ENCODE measurements at regions not wholly inside any gene's neighbourhood (a gene's known extent, or its start where the extent isn't known, plus 50 kb on each side); places are given as distances from the start of the nearest gene placed in this dataset.
"Not testable (repeated sequence)": the region's sequence is repeated elsewhere in the genome, so short reads cannot be mapped to it uniquely, and the experiment has no call there.

- peak in 1 of 2 experiments; percentile 6 for DNase-seq
Measured at GRCh38 chr13:50366488-50367174, 351.4 kb downstream of the KCNRG start.

- DNase-seq, result no peak
Measured at GRCh38 chr13:50369646-50370045, 354.4 kb downstream of the KCNRG start.

- DNase-seq, result no peak
Measured at GRCh38 chr13:50370303-50370950, 355.2 kb downstream of the KCNRG start.

GRCh38 chr13:50374517-50374916, 359.3 kb downstream of the KCNRG start:
- no peak for DNase-seq

- DNase-seq, result no peak
Measured at GRCh38 chr13:50375792-50376191, 360.5 kb downstream of the KCNRG start.

GRCh38 chr13:50376895-50377575, 361.8 kb downstream of the KCNRG start:
- no peak for DNase-seq

- no peak for DNase-seq
Measured at GRCh38 chr13:50377726-50378270, 362.6 kb downstream of the KCNRG start.

- no peak for DNase-seq
Measured at GRCh38 chr13:50378509-50379044, 363.3 kb downstream of the KCNRG start.

GRCh38 chr13:50379584-50379983, 364.3 kb downstream of the KCNRG start:
- no peak for DNase-seq

GRCh38 chr13:50380905-50381304, 365.7 kb downstream of the KCNRG start:
- no peak for DNase-seq

- DNase-seq, result no peak
Measured at GRCh38 chr13:50382511-50382910, 367.3 kb downstream of the KCNRG start.

GRCh38 chr13:50382951-50383350, 367.7 kb downstream of the KCNRG start:
- no peak for DNase-seq

GRCh38 chr13:50384724-50385123, 369.5 kb downstream of the KCNRG start:
- no peak for DNase-seq

GRCh38 chr13:50386541-50387050, 371.4 kb downstream of the KCNRG start:
- no peak for DNase-seq

- peak; percentile 33 to 36 for DNase-seq
Measured at GRCh38 chr13:50387051-50387581, 371.9 kb downstream of the KCNRG start.

GRCh38 chr13:50388481-50388880, 373.2 kb downstream of the KCNRG start:
- no peak for DNase-seq

GRCh38 chr13:50389726-50390125, 374.5 kb downstream of the KCNRG start:
- DNase-seq, result no peak

GRCh38 chr13:50390503-50391248, 375.4 kb downstream of the KCNRG start:
- DNase-seq, result no peak

- DNase-seq, result no peak
Measured at GRCh38 chr13:50392977-50393376, 377.7 kb downstream of the KCNRG start.

GRCh38 chr13:50393628-50394027, 378.4 kb downstream of the KCNRG start:
- no peak for DNase-seq

- no peak for DNase-seq
Measured at GRCh38 chr13:50396001-50396400, 380.8 kb downstream of the KCNRG start.

- not testable (repeated sequence) for DNase-seq
Measured at GRCh38 chr13:50396618-50397017, 381.4 kb downstream of the KCNRG start.

Measured in activated CD4-positive, alpha-beta T cell treated with anti-CD3 and anti-CD28 coated beads, Interleukin-2, amount 50 U/mL, for 4 hours (primary cell).